ENCODE measurements at regions not wholly inside any gene's neighbourhood (a gene's known extent, or its start where the extent isn't known, plus 50 kb on each side); places are given as distances from the start of the nearest gene placed in this dataset.

DNA sequence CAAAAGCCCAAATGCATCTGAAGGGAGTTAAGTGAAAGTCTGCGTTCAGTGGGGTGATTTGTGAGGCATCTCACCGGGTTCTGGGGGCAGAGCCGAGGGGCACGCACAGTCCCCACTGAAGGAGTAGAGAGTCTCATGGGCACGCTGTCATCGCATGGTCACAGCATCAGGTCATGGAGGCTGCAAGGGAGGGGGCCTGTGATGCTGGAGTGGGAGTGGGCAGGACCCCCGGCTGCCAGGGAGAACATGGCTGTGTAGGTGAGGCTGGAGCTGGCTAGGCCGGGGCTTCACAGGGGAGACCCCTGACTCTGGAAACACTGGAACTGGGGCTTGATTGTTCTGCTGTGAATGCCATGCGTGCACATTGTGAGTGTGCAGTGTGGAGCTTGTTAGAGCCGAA, 360.5 kb downstream of the IRX2 start:
- no peaks in the 10 kb centered on the region for H3K27me3 ChIP-seq
- H3K27ac ChIP-seq: no peak overlapping the region
- no peaks in the 10 kb centered on the region for H4K20me1 ChIP-seq
- no peaks in the 10 kb centered on the region for H3K36me3 ChIP-seq
- no peak overlapping the region for H3K4me3 ChIP-seq
- no peaks in the 10 kb centered on the region for H3K4me1 ChIP-seq
- no peak for TF ChIP-seq Cebpa-rat (IDR thresholded peaks at IDR 0.05)
- H3K4me2 ChIP-seq: no peak overlapping the region
- no peak overlapping the region for H3K9ac ChIP-seq
- H3K9me3 ChIP-seq: no peaks in the 10 kb centered on the region

DNA sequence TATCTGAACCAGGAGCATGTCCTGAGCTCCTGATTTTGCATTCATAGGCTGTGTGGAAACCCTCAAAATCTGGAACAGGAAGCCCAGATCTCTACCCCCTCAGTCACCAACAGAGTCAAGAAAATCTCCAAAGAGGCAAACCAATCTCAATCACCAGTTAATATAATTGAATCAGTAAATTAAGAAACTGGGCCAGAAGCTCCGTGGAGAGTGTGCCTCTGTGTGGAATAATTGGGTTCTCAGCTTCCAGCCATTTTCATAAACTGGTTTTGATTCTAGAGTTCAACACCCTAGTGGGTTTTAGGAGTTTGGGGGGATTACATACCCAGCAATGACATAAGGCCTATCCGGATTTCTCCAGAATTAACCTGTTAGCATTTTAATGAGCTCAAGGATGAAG, 362.9 kb downstream of the IRX2 start:
- no peak for TF ChIP-seq Cebpa-rat (IDR thresholded peaks at IDR 0.05)
- Histone ChIP-seq H3K9ac (no peak overlapping the region), H3K9me3 (no peaks in the 10 kb centered on the region), H3K27me3 (no peaks in the 10 kb centered on the region), H4K20me1 (no peaks in the 10 kb centered on the region), H3K4me1 (no peaks in the 10 kb centered on the region), H3K4me2 (no peak overlapping the region), H3K27ac (no peak overlapping the region), H3K36me3 (no peaks in the 10 kb centered on the region), H3K4me3 (no peak overlapping the region)

DNA sequence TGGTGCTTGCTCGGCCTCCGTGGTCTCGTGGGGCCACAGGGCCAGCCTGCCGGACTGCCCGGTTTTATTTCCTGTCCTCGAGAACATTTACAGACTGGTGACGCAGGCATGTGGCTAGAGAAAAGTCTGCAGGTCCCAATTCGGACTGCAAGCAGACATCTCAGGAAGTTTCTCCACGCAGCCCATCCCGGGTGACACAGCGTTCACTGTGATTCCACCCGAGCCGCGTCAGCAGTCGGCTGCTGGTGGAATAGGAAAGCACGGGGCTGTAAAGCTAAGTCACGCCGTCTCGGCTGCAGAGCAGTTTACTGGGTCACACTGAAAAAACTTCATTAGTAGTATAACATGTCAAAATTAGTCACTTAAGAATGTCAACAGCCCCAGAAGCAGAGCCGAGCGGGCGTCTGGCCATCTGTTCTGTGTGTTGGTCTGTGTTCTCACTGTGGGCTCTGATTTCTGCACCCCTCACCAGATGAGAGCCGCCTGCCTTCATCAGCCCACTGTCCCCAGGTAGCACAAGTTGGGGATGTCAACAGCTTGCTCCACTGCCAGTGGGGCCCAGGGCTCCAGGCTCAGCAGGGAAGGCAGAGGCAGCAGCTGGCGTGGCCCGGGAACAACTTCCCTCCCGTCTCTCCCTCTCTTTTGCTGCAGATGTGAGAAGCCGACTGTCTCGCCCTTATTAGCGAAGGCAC, 363.7 kb downstream of the IRX2 start:
- H3K4me3 ChIP-seq: no peak overlapping the region
- no peak overlapping the region for H3K27ac ChIP-seq
- H4K20me1 ChIP-seq: no peaks in the 10 kb centered on the region
- no peaks in the 10 kb centered on the region for H3K27me3 ChIP-seq
- H3K9me3 ChIP-seq: no peaks in the 10 kb centered on the region
- TF ChIP-seq Cebpa-rat (IDR thresholded peaks at IDR 0.05): no peak
- no peak overlapping the region for H3K4me2 ChIP-seq
- no peak overlapping the region for H3K9ac ChIP-seq
- H3K4me1 ChIP-seq: no peaks in the 10 kb centered on the region
- H3K36me3 ChIP-seq: no peaks in the 10 kb centered on the region

DNA sequence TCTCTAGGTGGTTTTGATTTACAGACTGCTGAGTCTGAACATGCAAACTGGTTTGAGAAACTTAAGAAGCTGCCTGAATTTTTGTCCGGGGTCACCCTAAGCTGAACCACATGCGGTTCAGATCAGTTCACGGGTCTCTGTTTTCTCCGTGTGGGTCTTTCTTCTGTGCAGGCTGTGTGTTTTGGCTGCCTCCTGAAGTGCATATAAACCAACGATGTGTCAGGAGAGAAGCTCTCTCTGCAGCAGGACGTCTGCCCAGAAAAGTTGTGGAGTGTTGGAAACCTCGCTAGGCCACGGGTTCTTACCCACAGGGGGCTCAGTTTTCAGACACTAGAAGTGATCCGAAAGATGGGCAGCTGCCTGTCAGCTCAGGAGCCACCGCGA, 364.2 kb downstream of the IRX2 start:
- Histone ChIP-seq H3K4me1 (no peaks in the 10 kb centered on the region), H3K27me3 (no peaks in the 10 kb centered on the region), H3K4me3 (no peak overlapping the region), H3K9ac (no peak overlapping the region), H4K20me1 (no peaks in the 10 kb centered on the region), H3K27ac (no peak overlapping the region), H3K36me3 (no peaks in the 10 kb centered on the region), H3K9me3 (no peaks in the 10 kb centered on the region), H3K4me2 (no peak overlapping the region)
- no peak for TF ChIP-seq Cebpa-rat (IDR thresholded peaks at IDR 0.05)

DNA sequence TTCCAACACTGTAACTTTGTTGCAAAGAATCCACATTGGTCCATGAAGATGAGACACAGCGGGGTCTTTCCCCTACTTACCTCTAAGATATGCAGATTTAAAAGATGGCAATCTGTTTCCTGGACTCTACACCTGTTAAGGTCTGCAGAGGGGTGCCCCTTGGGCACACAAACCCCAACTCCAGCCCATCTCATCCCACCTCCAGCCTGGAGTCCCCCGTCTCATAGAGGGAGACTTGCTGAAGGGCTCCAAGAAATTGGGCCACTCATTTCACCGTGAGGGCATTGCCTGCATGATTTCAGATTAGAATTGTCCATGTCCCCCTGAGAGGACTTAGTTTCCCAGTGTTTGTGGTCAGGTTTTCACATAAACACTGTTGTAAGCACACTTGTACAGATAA, 365.7 kb downstream of the IRX2 start:
- TF ChIP-seq Cebpa-rat (IDR thresholded peaks at IDR 0.05): no peak
- no peak overlapping the region for H3K4me2 ChIP-seq
- no peaks in the 10 kb centered on the region for H3K27me3 ChIP-seq
- no peak overlapping the region for H3K4me3 ChIP-seq
- no peak overlapping the region for H3K27ac ChIP-seq
- H3K9ac ChIP-seq: no peak overlapping the region
- H3K4me1 ChIP-seq: no peaks in the 10 kb centered on the region
- no peaks in the 10 kb centered on the region for H3K9me3 ChIP-seq
- no peaks in the 10 kb centered on the region for H3K36me3 ChIP-seq
- H4K20me1 ChIP-seq: no peaks in the 10 kb centered on the region

DNA sequence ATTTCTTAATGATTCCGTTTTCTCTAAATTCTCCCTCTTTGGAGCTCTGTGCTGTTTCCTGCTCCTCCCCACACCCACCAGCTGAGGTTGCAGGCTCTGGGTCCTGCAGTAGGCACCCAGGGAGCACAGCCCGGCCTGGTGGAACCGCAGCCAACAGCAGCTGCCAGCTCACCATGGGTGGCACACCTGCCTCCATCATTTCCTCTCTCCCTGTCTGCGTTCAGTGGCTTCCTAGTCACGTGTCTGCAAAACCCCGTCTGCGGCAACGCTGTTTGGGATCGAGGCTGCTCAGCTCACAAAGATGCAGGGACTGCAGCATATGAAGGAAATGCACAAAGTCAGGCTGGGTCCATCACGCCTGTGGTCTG, 367.8 kb downstream of the IRX2 start:
- Histone ChIP-seq H3K9ac (no peak overlapping the region), H3K4me1 (no peaks in the 10 kb centered on the region), H3K4me3 (no peak overlapping the region), H3K9me3 (no peaks in the 10 kb centered on the region), H3K27me3 (no peaks in the 10 kb centered on the region), H3K27ac (no peak overlapping the region), H3K4me2 (no peak overlapping the region), H3K36me3 (no peaks in the 10 kb centered on the region), H4K20me1 (no peaks in the 10 kb centered on the region)
- no peak for TF ChIP-seq Cebpa-rat (IDR thresholded peaks at IDR 0.05)

DNA sequence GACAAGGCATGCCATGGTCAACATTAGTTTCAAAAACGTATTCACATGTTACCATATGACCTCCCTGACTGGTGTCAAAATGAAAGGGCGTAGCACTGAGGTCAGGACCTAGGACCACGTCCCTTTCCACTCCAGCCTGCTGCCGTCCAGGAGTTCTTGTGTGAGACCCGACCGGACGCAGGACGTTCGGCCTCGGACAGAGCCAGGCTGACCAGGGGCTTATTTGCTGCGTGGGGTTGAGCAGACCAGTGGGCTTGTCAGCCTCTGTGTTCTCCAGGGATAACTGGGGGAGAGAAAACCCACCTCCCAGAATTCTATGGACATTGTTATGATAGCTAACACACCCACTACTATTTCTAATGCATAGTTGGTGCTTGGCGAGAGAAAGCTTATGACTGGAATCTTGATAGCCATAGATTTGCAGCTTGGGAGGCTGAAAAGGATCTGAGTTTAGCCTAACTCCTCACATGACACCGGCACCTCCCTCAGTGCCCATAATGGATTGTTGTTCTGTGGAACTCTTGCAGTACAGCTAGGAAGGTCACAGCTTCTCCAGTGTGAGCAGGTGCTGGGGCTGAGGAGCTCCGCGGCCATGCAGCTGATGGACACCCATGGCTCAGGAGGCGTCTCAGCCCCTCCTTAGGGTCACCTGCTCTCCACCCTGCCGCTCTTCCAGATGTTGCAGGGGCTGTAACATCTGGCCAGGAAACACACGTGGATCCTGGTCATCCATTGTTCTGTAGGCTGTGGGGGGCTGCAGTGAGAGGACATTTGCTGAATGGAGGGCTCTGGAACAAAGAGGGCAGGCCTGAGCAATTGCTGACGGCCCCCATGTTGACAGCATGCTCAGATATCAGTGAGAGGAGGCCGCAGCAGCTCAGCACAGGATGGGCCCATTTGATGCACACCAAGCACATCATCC, 368.4 kb downstream of the IRX2 start:
- Histone ChIP-seq H3K4me3 (no peak overlapping the region), H3K9me3 (no peaks in the 10 kb centered on the region), H3K27me3 (no peaks in the 10 kb centered on the region), H3K9ac (no peak overlapping the region), H3K27ac (no peak overlapping the region), H3K36me3 (no peaks in the 10 kb centered on the region), H3K4me1 (no peaks in the 10 kb centered on the region), H3K4me2 (no peak overlapping the region), H4K20me1 (no peaks in the 10 kb centered on the region)
- no peak for TF ChIP-seq Cebpa-rat (IDR thresholded peaks at IDR 0.05)

DNA sequence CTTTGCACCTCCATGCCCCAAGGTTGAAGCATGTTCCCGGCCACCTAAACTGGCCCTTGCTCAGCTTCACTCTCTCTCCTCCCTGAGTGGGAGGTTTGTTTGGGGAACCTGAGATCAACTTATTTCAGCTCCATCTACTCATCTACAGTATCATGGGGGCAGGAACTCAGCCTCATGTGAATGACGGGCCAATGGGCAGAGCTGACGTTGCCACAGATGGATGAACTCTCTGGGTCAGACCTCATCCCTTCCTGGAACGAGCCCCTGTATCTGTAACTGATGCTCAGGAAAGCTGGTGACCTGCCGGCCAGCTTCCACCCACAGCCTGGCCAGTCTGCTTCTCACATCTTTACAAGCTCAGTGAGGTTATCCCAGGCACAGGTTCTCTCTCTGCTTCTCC, 369.6 kb downstream of the IRX2 start:
- no peaks in the 10 kb centered on the region for H3K4me1 ChIP-seq
- H3K4me3 ChIP-seq: no peak overlapping the region
- H3K27me3 ChIP-seq: no peaks in the 10 kb centered on the region
- no peak for TF ChIP-seq Cebpa-rat (IDR thresholded peaks at IDR 0.05)
- H3K9me3 ChIP-seq: no peaks in the 10 kb centered on the region
- H3K27ac ChIP-seq: no peak overlapping the region
- no peak overlapping the region for H3K4me2 ChIP-seq
- H4K20me1 ChIP-seq: no peaks in the 10 kb centered on the region
- no peaks in the 10 kb centered on the region for H3K36me3 ChIP-seq
- H3K9ac ChIP-seq: no peak overlapping the region

DNA sequence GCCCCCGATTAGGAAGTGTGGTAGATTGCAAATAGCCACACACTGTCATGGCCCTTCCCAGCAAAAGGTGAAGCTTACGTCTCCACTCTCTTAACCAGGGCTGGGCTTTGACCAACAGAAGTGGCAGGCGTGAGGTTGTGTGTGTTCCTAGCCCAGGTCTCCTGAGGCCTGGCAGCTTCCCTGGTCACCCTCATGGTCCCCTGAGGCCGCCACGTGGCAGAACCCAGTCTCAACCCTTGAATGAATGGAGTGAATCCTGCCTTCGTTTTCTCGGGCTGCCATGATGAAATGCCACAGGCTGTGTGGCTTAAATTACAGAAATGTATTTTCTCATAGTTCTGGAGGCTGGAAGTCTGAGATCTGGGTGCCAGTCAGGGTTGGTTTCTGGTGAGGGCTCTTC, 370.4 kb downstream of the IRX2 start:
- Histone ChIP-seq H3K36me3 (no peaks in the 10 kb centered on the region), H3K9ac (no peak overlapping the region), H3K4me3 (no peak overlapping the region), H3K27me3 (no peaks in the 10 kb centered on the region), H4K20me1 (no peaks in the 10 kb centered on the region), H3K9me3 (no peaks in the 10 kb centered on the region), H3K4me2 (no peak overlapping the region), H3K27ac (no peak overlapping the region), H3K4me1 (no peaks in the 10 kb centered on the region)
- no peak for TF ChIP-seq Cebpa-rat (IDR thresholded peaks at IDR 0.05)

DNA sequence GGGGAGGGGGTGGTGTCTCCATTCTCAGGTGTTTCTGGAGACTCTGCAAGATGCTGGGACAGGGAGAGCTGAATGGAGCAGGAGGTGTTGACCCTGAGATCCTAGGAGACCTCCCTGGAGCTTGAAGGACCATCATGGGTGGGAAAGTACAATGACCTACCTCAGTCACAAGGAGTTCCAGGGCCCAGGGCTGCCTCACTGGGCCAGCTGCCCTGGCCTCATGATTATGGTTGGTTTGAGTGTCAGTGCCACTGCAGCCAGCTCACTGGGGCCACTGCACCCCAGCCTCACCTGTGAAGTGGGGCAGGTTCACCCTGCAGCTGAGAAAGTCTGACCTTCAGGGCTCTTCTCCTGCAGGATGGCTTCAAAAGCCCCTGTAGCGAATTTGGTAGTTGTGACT, 372.5 kb downstream of the IRX2 start:
- TF ChIP-seq Cebpa-rat (IDR thresholded peaks at IDR 0.05): no peak
- no peaks in the 10 kb centered on the region for H3K4me1 ChIP-seq
- H3K36me3 ChIP-seq: no peaks in the 10 kb centered on the region
- no peak overlapping the region for H3K9ac ChIP-seq
- no peaks in the 10 kb centered on the region for H4K20me1 ChIP-seq
- no peak overlapping the region for H3K4me2 ChIP-seq
- no peaks in the 10 kb centered on the region for H3K9me3 ChIP-seq
- no peak overlapping the region for H3K4me3 ChIP-seq
- H3K27me3 ChIP-seq: no peaks in the 10 kb centered on the region
- H3K27ac ChIP-seq: no peak overlapping the region
